ENCODE measurements at regions not wholly inside any gene's neighbourhood (a gene's known extent, or its start where the extent isn't known, plus 50 kb on each side); places are given as distances from the start of the nearest gene placed in this dataset.

- no peak for TF ChIP-seq MAZ (IDR thresholded peaks at IDR 0.05; ENCODE audit: borderline replicate concordance, low read depth, low read length)
- no peak for TF ChIP-seq MAZ (CRISPR knock-in tag; IDR thresholded peaks at IDR 0.05; ENCODE audit: low read depth)
- peak; percentile 88 for TF ChIP-seq PAXIP1 (CRISPR knock-in tag; conservative IDR thresholded peaks at IDR 0.05)
- TF ChIP-seq DNMT1 (CRISPR knock-in tag; IDR thresholded peaks at IDR 0.05): no peak
- TF ChIP-seq ZNF24 (IDR thresholded peaks at IDR 0.05): no peak
- no peak for TF ChIP-seq ZBTB20 (CRISPR knock-in tag; IDR thresholded peaks at IDR 0.05; ENCODE audit: borderline replicate concordance, low read depth)
- no peak for TF ChIP-seq ZNF691 (CRISPR knock-in tag; IDR thresholded peaks at IDR 0.05; ENCODE audit: borderline replicate concordance, low read depth)
- TF ChIP-seq ELF3 (CRISPR knock-in tag; IDR thresholded peaks at IDR 0.05): peak; percentile 45; the same call in 1 of the 2 replicates
- TF ChIP-seq ZBTB14 (CRISPR knock-in tag; IDR thresholded peaks at IDR 0.05): no peak
- TF ChIP-seq KMT2A (CRISPR knock-in tag; IDR thresholded peaks at IDR 0.05): peak; percentile 42; the same call in 1 of the 2 replicates
- no peak for TF ChIP-seq ZNF337 (CRISPR knock-in tag; IDR thresholded peaks at IDR 0.05; ENCODE audit: borderline replicate concordance, low read depth)
- peak; percentile 78 for TF ChIP-seq MED1 (CRISPR knock-in tag; IDR thresholded peaks at IDR 0.05)
- TF ChIP-seq ZSCAN20 (CRISPR knock-in tag; IDR thresholded peaks at IDR 0.05; ENCODE audit: borderline replicate concordance): no peak
- TF ChIP-seq GATAD2A (CRISPR knock-in tag; IDR thresholded peaks at IDR 0.05): peak; percentile 56
- peak; percentile 70 for TF ChIP-seq TEAD3 (CRISPR knock-in tag; optimal IDR thresholded peaks at IDR 0.05; ENCODE audit: borderline replicate concordance)
- TF ChIP-seq SP2 (CRISPR knock-in tag; IDR thresholded peaks at IDR 0.05): no peak
- TF ChIP-seq ZSCAN12 (CRISPR knock-in tag; IDR thresholded peaks at IDR 0.05): no peak
- TF ChIP-seq, protein P1, sequence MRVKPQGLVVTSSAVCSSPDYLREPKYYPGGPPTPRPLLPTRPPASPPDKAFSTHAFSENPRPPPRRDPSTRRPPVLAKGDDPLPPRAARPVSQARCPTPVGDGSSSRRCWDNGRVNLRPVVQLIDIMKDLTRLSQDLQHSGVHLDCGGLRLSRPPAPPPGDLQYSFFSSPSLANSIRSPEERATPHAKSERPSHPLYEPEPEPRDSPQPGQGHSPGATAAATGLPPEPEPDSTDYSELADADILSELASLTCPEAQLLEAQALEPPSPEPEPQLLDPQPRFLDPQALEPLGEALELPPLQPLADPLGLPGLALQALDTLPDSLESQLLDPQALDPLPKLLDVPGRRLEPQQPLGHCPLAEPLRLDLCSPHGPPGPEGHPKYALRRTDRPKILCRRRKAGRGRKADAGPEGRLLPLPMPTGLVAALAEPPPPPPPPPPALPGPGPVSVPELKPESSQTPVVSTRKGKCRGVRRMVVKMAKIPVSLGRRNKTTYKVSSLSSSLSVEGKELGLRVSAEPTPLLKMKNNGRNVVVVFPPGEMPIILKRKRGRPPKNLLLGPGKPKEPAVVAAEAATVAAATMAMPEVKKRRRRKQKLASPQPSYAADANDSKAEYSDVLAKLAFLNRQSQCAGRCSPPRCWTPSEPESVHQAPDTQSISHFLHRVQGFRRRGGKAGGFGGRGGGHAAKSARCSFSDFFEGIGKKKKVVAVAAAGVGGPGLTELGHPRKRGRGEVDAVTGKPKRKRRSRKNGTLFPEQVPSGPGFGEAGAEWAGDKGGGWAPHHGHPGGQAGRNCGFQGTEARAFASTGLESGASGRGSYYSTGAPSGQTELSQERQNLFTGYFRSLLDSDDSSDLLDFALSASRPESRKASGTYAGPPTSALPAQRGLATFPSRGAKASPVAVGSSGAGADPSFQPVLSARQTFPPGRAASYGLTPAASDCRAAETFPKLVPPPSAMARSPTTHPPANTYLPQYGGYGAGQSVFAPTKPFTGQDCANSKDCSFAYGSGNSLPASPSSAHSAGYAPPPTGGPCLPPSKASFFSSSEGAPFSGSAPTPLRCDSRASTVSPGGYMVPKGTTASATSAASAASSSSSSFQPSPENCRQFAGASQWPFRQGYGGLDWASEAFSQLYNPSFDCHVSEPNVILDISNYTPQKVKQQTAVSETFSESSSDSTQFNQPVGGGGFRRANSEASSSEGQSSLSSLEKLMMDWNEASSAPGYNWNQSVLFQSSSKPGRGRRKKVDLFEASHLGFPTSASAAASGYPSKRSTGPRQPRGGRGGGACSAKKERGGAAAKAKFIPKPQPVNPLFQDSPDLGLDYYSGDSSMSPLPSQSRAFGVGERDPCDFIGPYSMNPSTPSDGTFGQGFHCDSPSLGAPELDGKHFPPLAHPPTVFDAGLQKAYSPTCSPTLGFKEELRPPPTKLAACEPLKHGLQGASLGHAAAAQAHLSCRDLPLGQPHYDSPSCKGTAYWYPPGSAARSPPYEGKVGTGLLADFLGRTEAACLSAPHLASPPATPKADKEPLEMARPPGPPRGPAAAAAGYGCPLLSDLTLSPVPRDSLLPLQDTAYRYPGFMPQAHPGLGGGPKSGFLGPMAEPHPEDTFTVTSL (CRISPR knock-in tag; IDR thresholded peaks at IDR 0.05; ENCODE audit: borderline replicate concordance): no peak; the same call in 1 of the 2 replicates
- no peak for TF ChIP-seq JDP2 (CRISPR knock-in tag; IDR thresholded peaks at IDR 0.05; ENCODE audit: borderline replicate concordance)
Measured at GRCh38 chr1:200314085-200314750, 95.6 kb downstream of the ZNF281 start (continued).

Data from HepG2 (cell line).